Activated CD8-positive, alpha-beta T cell treated with anti-CD3 and anti-CD28 coated beads for 36 hours (primary cell): ENCODE measurements at regions not wholly inside any gene's neighbourhood (a gene's known extent, or its start where the extent isn't known, plus 50 kb on each side); places are given as distances from the start of the nearest gene placed in this dataset.
"Not testable (repeated sequence)": the region's sequence is repeated elsewhere in the genome, so short reads cannot be mapped to it uniquely, and the experiment has no call there.

Experiments
- ATAC-seq: fragments of 200-7000 bp; cut with Tn5 transposase; one replicate; pipeline ENCODE4 v1.10.0; 2021; ENCODE audit warnings: mild to moderate bottlenecking, moderate library complexity
- CTCF ChIA-PET: fragments of 350-600 bp; sonication (Branson Sonifier 250); formaldehyde crosslinking; loops from one replicate; lab custom pipeline; 2021; ENCODE audit warnings: antibody characterized with exemption; lab: Charles Lee
- POLR2A ChIA-PET: fragments of 350-600 bp; sonication (Branson Sonifier 250); formaldehyde crosslinking; loops from one replicate; lab custom pipeline; 2021; ENCODE audit warnings: antibody characterized with exemption; lab: Charles Lee
- DNase-seq: peaks from one replicate; pipeline ENCODE4 v3.0.0-alpha.2; 2020
- H3K27ac Mint-ChIP-seq: one replicate; pipeline ENCODE4 v1.8.0; 2021; ENCODE audit warnings: mild to moderate bottlenecking, mixed read lengths
- H3K27me3 Mint-ChIP-seq: one replicate; pipeline ENCODE4 v1.8.0; 2021; ENCODE audit warnings: mixed read lengths
- H3K36me3 Mint-ChIP-seq: one replicate; pipeline ENCODE4 v1.8.0; 2021; ENCODE audit warnings: low read depth, mixed read lengths
- H3K4me1 Mint-ChIP-seq: one replicate; pipeline ENCODE4 v1.8.0; 2021; ENCODE audit warnings: low read depth, mixed read lengths
- H3K4me3 Mint-ChIP-seq: one replicate; pipeline ENCODE4 v1.8.0; 2021; ENCODE audit warnings: mild to moderate bottlenecking, moderate library complexity, mixed read lengths
- H3K9me3 Mint-ChIP-seq: one replicate; pipeline ENCODE4 v1.8.0; 2021; ENCODE audit warnings: mixed read lengths
- CTCF ChIP-seq: fragments of 200-600 bp; IDR thresholded peaks from one replicate; pipeline ENCODE4 v1.8.0; 2022; ENCODE audit warnings: antibody characterized with exemption, mild to moderate bottlenecking
- intact Hi-C: fragments of 100-400 bp; cut with micrococcal nuclease; formaldehyde crosslinking; loops from one replicate; pipeline ENCODE4 v1.10.0; 2022

DNA sequence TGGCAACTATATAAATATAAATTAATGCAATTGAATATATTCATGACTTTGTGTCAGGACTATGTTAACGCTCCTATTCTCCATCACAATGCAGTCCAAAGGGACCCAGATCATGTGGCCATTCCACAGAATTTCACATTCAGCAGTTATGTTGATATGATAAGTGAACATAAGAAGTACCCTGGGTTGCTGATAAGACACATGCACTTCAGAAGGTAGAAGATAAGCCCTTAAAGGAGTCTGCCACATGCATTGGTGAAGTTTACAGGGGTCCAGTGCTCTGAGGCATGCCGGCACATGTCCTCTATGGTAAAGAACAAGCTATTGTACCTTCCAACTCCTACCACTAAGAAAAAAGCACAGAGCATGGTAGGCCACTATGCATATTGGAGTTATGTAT is 76.4 kb downstream of the PHAX start:
- Mint-ChIP-seq H3K4me1 (peaks cover 3% of the 10 kb centered on the region), H3K27ac (no peak overlapping the region), H3K9me3 (no peaks in the 10 kb centered on the region), H3K36me3 (no peaks in the 10 kb centered on the region), H3K4me3 (no peak overlapping the region), H3K27me3 (no peaks in the 10 kb centered on the region)
- no peak for TF ChIP-seq CTCF
- POLR2A ChIA-PET, result interaction anchor here (8.1 kb wide), 1 partner anchor 102 kb away, joined by 62 read pairs; the partner anchor contains the start of gene LMNB1
- CTCF ChIA-PET, result interaction anchor here (1.0 to 13.6 kb wide), 15 partner anchors 9 to 635 kb away, joined by 3 to 277 read pairs (median 7); partner anchors contain the start of gene LMNB1
- intact Hi-C loops, result no loop called here
- DNase-seq, result no peak
- ATAC-seq, result no peak

DNA sequence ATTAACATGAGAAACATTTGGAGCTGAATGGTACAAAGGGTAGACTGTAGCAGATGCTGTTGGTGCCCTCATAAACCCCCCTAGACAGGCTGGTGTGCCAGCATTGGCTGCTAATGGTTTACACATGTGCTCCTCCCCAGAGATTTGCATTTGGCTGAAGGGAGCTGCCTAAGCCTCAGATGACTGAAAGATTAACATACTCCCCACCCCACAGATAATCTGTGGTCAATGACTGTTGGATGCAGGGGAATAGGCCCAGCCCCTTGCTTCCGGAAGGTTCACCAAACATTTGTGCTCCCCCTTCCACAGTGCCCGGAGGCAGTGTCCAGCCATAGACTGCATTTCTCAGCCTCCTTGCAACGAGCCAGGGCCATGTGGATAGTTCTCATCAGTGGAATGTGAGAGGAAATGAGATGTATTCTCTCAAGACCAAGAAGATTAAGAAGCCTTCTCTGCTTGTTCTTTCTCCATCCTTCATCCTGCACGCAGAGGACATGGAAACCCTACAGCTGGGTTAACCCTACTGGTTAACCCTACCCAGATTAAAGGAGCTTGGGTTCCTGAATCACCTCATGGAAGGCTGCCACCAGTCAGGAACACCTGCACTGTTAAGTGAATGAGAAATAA is 79.6 kb downstream of the PHAX start:
- intact Hi-C loops, result no loop called here
- H3K27ac Mint-ChIP-seq, result no peak overlapping the region
- ChIA-PET POLR2A (interaction anchor here (0.7 to 8.1 kb wide), 3 partner anchors 44 to 98 kb away, joined by 3 to 62 read pairs (median 3); partner anchors contain the start of gene LMNB1), CTCF (interaction anchor here (0.9 to 13.6 kb wide), 7 partner anchors 17 to 125 kb away, joined by 3 to 277 read pairs (median 4); partner anchors contain the start of genes LMNB1 and PHAX)
- no peaks in the 10 kb centered on the region for H3K9me3 Mint-ChIP-seq
- no peak for TF ChIP-seq CTCF
- no peaks in the 10 kb centered on the region for H3K36me3 Mint-ChIP-seq
- peaks cover 18% of the 10 kb centered on the region for H3K4me1 Mint-ChIP-seq
- no peak for DNase-seq
- no peaks in the 10 kb centered on the region for H3K27me3 Mint-ChIP-seq
- no peak for ATAC-seq
- no peak overlapping the region for H3K4me3 Mint-ChIP-seq

GRCh38 chr5:126681314-126681713 is 80.6 kb downstream of the PHAX start:
- ATAC-seq, H3K4me3 Mint-ChIP-seq, DNase-seq, H3K27ac Mint-ChIP-seq, H3K36me3 Mint-ChIP-seq, H3K9me3 Mint-ChIP-seq, intact Hi-C loops, H3K27me3 Mint-ChIP-seq: not testable (repeated sequence)
- H3K4me1 Mint-ChIP-seq, result peaks cover 19% of the 10 kb centered on the region
- ChIA-PET CTCF (interaction anchor here (13.6 kb wide), 1 partner anchor 96 kb away, joined by 277 read pairs; the partner anchor contains the start of gene LMNB1), POLR2A (interaction anchor here (0.7 to 8.1 kb wide), 2 partner anchors 97 to 365 kb away, joined by 3 to 62 read pairs; partner anchors contain the start of gene LMNB1)

DNA sequence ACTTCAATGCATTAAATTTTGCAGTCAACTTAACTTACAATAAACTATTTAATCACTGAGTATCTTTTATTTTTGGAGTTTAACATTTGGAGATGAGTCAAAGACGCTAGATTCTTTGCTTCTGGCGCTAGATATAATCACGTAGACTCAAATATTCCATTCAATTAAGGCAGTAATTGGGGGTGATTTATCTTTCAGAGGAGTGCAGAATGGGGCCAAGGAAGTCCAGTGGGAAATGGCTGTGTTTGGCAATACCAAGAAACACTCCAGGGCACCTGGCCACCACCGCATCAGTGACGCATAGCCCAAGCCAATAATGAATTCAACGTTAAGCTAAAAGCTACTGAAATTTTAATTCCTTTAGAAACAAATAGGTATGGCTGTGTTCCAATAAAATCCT is 81.2 kb downstream of the PHAX start:
- H3K27ac Mint-ChIP-seq, result no peak overlapping the region
- no peaks in the 10 kb centered on the region for H3K27me3 Mint-ChIP-seq
- no peaks in the 10 kb centered on the region for H3K36me3 Mint-ChIP-seq
- H3K4me3 Mint-ChIP-seq, result no peak overlapping the region
- no peak for TF ChIP-seq CTCF
- ChIA-PET CTCF (interaction anchor here (0.6 to 13.6 kb wide), 2 partner anchors 96 to 602 kb away, joined by 3 to 277 read pairs; partner anchors contain the start of gene LMNB1), POLR2A (interaction anchor here (0.7 to 0.8 kb wide), 2 partner anchors 97 to 364 kb away, joined by 3 to 4 read pairs; no protein-coding TSS in a partner anchor)
- ATAC-seq, result no peak
- no peaks in the 10 kb centered on the region for H3K9me3 Mint-ChIP-seq
- peaks cover 18% of the 10 kb centered on the region for H3K4me1 Mint-ChIP-seq
- intact Hi-C loops, result no loop called here
- no peak for DNase-seq

GRCh38 chr5:126682856-126683255 is 82.1 kb downstream of the PHAX start:
- Mint-ChIP-seq H3K36me3 (no peaks in the 10 kb centered on the region), H3K4me3 (no peak overlapping the region), H3K27me3 (no peaks in the 10 kb centered on the region), H3K27ac (no peak overlapping the region), H3K9me3 (no peaks in the 10 kb centered on the region), H3K4me1 (peaks cover 18% of the 10 kb centered on the region)
- CTCF ChIA-PET, result interaction anchor here (13.6 kb wide), 1 partner anchor 95 kb away, joined by 277 read pairs; the partner anchor contains the start of gene LMNB1
- TF ChIP-seq CTCF, result no peak
- ATAC-seq, result no peak
- intact Hi-C loops, result no loop called here
- POLR2A ChIA-PET, result interaction anchor here (5.3 kb wide), 1 partner anchor 95 kb away, joined by 69 read pairs; the partner anchor contains the start of gene LMNB1
- no peak for DNase-seq
